Skeletal muscle tissue (tissue), 3 donors: ENCODE measurements at regions not wholly inside any gene's neighbourhood (a gene's known extent, or its start where the extent isn't known, plus 50 kb on each side); places are given as distances from the start of the nearest gene placed in this dataset.
"Not testable (repeated sequence)": the region's sequence is repeated elsewhere in the genome, so short reads cannot be mapped to it uniquely, and the experiment has no call there.

Experiments used
- H3K27ac ChIP-seq: one replicate; pipeline ENCODE4 v1.7.0; 2013; ENCODE audit warnings: mild to moderate bottlenecking, low read depth, low read length, inconsistent platforms
- H3K27me3 ChIP-seq, 3 donors: one replicate each; pipeline ENCODE4 v1.7.0; 2013; ENCODE audit warnings: low read length in 3 of 3; ENCODE audit not compliant: control insufficient read depth in 3 of 3, insufficient read depth in 3 of 3
- H3K36me3 ChIP-seq, 3 donors: one replicate each; pipeline ENCODE4 v1.7.0; 2013; ENCODE audit warnings: low read length in 3 of 3; ENCODE audit not compliant: control insufficient read depth in 3 of 3, insufficient read depth in 3 of 3
- H3K4me1 ChIP-seq, 3 donors: one replicate each; pipeline ENCODE4 v1.7.0; 2013; ENCODE audit warnings: low read length in 3 of 3, mild to moderate bottlenecking in 3 of 3; ENCODE audit not compliant: control insufficient read depth in 3 of 3, insufficient read depth in 3 of 3
- H3K4me3 ChIP-seq, 3 donors: one replicate each; pipeline ENCODE4 v1.7.0; 2013; ENCODE audit warnings: low read length in 3 of 3
- H3K9ac ChIP-seq, 3 donors: one replicate each; pipeline ENCODE4 v1.7.0; 2013; ENCODE audit warnings: low read length in 3 of 3, mild to moderate bottlenecking in 3 of 3, moderate library complexity in 2 of 3, low read depth in 1 of 3
- H3K9me3 ChIP-seq, 3 donors: one replicate each; pipeline ENCODE4 v1.7.0; 2013; ENCODE audit warnings: low read length in 3 of 3; ENCODE audit not compliant: control insufficient read depth in 3 of 3
- donor health status: Osteomylitis.

DNA sequence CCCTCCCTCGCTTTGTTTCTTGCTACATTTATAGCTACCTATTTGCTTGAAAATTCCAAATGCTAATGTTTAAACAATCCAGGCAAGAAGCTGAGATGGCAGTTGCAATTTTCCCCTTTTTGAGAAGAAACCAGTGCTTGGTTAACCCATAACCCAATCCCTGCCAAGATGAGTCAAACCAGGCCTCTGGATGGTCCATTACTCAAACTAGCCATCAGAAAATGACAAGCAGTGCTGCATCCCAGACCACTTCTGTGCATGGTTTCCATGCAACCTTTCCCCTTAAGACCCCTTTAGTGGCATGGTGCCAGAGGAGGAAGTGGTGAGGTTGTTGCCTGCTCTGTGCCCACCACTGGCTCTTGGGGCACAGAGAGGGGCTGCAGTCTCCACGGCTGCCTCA is 131.2 kb upstream of the RMP24 start:
- Histone ChIP-seq H3K9ac (no peak overlapping the region), H3K27ac (no peak overlapping the region), H3K4me1 (no peaks in the 10 kb centered on the region), H3K36me3 (no peaks in the 10 kb centered on the region), H3K27me3 (no peaks in the 10 kb centered on the region), H3K9me3 (no peaks in the 10 kb centered on the region), H3K4me3 (no peak overlapping the region)

DNA sequence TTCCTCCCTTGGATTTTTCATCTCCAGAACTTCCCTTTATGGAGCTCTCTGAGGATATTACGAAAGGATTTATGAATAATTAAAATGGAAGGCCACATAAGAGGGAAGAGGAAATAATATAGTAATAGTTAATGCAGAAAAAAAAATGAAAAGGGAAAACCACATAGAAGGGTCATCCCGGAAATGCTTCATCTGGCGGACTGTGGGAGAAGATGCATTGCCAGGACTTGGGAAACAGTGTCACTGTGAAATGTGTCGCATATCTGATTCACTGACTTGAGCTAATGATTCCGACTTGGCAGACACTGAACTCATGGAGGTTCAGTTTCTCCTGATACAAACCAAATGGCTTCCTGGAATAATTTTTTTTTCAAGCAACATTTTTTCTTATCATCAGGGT is 129.9 kb upstream of the RMP24 start:
- Histone ChIP-seq H3K27me3 (no peaks in the 10 kb centered on the region), H3K9ac (no peak overlapping the region), H3K4me3 (no peak overlapping the region), H3K9me3 (no peaks in the 10 kb centered on the region), H3K27ac (no peak overlapping the region), H3K36me3 (no peaks in the 10 kb centered on the region), H3K4me1 (no peaks in the 10 kb centered on the region)

DNA sequence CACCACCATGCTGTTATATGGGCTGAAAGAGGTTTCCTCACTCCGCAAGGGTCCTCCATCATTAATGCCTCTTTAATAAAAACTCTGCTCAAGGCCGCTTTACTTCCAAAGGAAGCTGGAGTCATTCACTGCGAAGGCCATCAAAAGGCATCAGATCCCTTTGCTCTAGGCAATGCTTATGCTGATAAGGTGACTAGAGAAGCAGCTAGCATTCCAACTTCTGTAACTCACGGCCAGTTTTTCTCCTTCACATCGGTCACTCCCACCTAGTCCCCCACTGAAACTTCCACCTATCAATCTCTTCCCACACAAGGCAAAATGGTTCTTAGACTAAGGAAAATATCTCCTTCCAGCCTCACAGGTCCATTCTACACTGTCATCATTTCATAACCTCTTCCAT is 124.2 kb upstream of the RMP24 start:
- H3K27ac ChIP-seq, H3K9me3 ChIP-seq, H3K4me1 ChIP-seq: not testable (repeated sequence)

DNA sequence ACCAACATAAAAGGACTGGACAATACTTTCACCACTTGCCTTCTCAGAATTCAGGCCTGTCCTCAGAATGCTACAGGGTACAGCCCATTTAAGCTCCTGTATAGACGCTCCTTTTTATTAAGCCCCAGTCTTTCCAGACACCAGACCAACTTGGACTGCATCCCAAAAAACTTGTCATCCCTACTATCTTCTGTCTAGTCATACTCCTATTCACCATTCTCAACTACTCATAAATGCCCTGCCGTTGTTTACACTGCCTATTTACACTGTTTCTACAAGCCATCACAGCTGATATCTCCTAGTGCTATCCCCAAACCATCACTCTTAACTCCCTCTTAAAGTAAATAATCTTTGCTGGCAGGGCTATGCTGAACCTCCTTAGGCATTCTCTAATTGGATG is 123.2 kb upstream of the RMP24 start:
- H3K9ac ChIP-seq, H3K27ac ChIP-seq, H3K4me3 ChIP-seq, H3K36me3 ChIP-seq, H3K27me3 ChIP-seq, H3K4me1 ChIP-seq, H3K9me3 ChIP-seq: not testable (repeated sequence)

More for the DNA sequence above, 124.2 kb upstream of the RMP24 start:
- not testable (repeated sequence) for H3K9ac ChIP-seq, H3K27me3 ChIP-seq, H3K36me3 ChIP-seq, H3K4me3 ChIP-seq

GRCh38 chr18:35851286-35851970 is 121.1 kb upstream of the RMP24 start:
- H3K4me1 ChIP-seq = no peaks in the 10 kb centered on the region
- no peak overlapping the region for H3K9ac ChIP-seq
- peaks cover 0 to 2% (median 0%) of the 10 kb centered on the region in 3 donors for H3K9me3 ChIP-seq
- H3K36me3 ChIP-seq = no peaks in the 10 kb centered on the region
- H3K27me3 ChIP-seq = peaks cover 0 to 3% (median 0%) of the 10 kb centered on the region in 3 donors
- no peak overlapping the region for H3K27ac ChIP-seq
- H3K4me3 ChIP-seq = no peak overlapping the region

DNA sequence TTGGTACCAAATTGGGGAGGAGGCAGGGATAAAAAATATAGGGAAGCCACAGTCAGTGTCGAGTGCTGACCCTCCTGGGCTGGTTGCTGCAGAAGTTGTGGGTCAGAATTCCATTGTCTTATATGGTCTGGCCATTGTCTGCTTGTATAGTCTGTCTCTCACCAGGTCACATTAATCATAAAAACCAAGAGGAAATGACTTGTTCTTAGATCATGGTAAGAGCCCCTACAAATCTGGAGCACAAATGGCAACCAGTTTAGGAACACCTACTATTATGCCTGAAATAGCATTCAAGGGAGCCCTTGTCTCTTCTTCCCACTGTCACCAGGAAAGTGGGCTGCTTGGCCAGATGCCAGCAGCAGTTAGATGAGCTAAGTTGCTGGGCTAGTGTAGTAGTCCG is 119.7 kb upstream of the RMP24 start:
- H3K27ac ChIP-seq = no peak overlapping the region
- peaks cover 0 to 2% (median 0%) of the 10 kb centered on the region in 3 donors for H3K9me3 ChIP-seq
- no peaks in the 10 kb centered on the region for H3K36me3 ChIP-seq
- H3K9ac ChIP-seq = no peak overlapping the region
- no peaks in the 10 kb centered on the region for H3K4me1 ChIP-seq
- no peak overlapping the region for H3K4me3 ChIP-seq
- peaks cover 0 to 3% (median 0%) of the 10 kb centered on the region in 3 donors for H3K27me3 ChIP-seq

GRCh38 chr18:35854095-35854494 is 118.4 kb upstream of the RMP24 start:
- H3K27ac ChIP-seq = no peak overlapping the region
- H3K9ac ChIP-seq = no peak overlapping the region
- H3K36me3 ChIP-seq = no peaks in the 10 kb centered on the region
- no peak overlapping the region for H3K4me3 ChIP-seq
- peaks cover 0 to 3% (median 0%) of the 10 kb centered on the region in 3 donors for H3K27me3 ChIP-seq
- peaks cover 0 to 2% (median 0%) of the 10 kb centered on the region in 3 donors for H3K9me3 ChIP-seq
- no peaks in the 10 kb centered on the region for H3K4me1 ChIP-seq

DNA sequence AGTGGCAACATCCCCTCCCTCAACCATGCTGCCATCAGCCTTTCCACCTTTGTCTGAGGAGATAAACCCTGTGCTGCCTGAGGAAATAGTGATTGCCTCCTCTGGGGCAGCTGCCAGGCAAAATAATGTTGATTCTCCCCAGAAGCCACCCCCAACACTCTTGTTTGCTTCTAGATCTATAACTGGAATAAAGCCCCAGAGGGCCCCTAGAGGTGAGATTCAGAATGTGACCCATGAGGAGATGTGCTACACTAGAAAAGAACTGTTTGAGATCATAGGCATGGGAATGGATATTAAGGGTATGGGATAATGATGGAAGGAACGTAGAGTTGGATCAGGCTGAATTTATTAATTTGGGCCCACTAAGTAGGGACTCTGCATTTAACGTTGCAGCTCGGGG is 116.3 kb upstream of the RMP24 start:
- Histone ChIP-seq H3K9ac (no peak overlapping the region), H3K9me3 (peaks cover 0 to 2% (median 0%) of the 10 kb centered on the region in 3 donors), H3K27ac (no peak overlapping the region), H3K4me3 (no peak overlapping the region), H3K4me1 (no peaks in the 10 kb centered on the region), H3K36me3 (no peaks in the 10 kb centered on the region), H3K27me3 (peaks cover 0 to 3% (median 0%) of the 10 kb centered on the region in 3 donors)

DNA sequence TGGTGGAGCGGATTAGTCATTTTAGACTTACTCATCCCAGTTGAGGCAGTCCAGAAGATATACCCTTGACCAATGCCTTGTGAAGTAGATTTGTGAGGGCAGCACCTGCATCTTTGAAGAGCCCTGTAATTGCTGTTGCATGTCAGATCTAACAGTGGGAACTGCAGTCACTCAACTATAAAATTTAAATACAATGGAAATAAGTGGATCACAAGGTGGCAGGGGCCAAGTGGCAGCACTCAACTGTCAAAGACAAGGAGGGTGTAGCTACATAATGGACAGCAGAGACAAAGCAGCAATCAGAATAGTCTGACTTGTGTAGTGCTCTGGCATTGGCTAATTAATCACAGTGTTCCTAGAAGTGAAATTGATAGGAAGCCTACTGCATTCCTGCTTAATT is 115.8 kb upstream of the RMP24 start:
- H3K9me3 ChIP-seq, H3K4me1 ChIP-seq, H3K4me3 ChIP-seq, H3K27ac ChIP-seq, H3K27me3 ChIP-seq, H3K36me3 ChIP-seq, H3K9ac ChIP-seq: not testable (repeated sequence)

GRCh38 chr18:35857581-35857980 is 114.9 kb upstream of the RMP24 start:
- not testable (repeated sequence) for H3K4me1 ChIP-seq, H3K36me3 ChIP-seq, H3K27me3 ChIP-seq, H3K4me3 ChIP-seq, H3K9me3 ChIP-seq, H3K27ac ChIP-seq, H3K9ac ChIP-seq
